H1 (cell line): ENCODE measurements at regions not wholly inside any gene's neighbourhood (a gene's known extent, or its start where the extent isn't known, plus 50 kb on each side); places are given as distances from the start of the nearest gene placed in this dataset.

Experiments used
- CTCF ChIA-PET: fragments of 300-600 bp; sonication (Branson Sonifier 250); formaldehyde crosslinking; loops from one replicate; lab custom pipeline; 2021; ENCODE audit not compliant: partially characterized antibody; lab: Charles Lee
- POLR2A ChIA-PET: fragments of 300-600 bp; sonication (Branson Sonifier 250); formaldehyde crosslinking; loops from one replicate; lab custom pipeline; 2021; ENCODE audit warnings: inconsistent platforms; ENCODE audit not compliant: partially characterized antibody; lab: Charles Lee
- DNase-seq, 2 experiments: peaks; one replicate each; pipeline versions ENCODE4 v3.0.0 to v3.0.0-alpha.2; 2010 to 2022; ENCODE audit warnings: low spot score in 2 of 2, low read depth in 1 of 2, mixed read lengths in 1 of 2
- FAIRE-seq: peaks from 2 replicates; lab custom pipeline; 2011; peaks lifted over from hg19 to GRCh38; lab: Jason Lieb, UNC
- H2AFZ ChIP-seq: 2 replicates; pipeline ENCODE4 v1.8.1; 2012; ENCODE audit warnings: low read length, inconsistent platforms
- H2AK5ac ChIP-seq: 2 replicates; pipeline ENCODE4 v1.6.1; 2013; ENCODE audit warnings: low read depth, low read length
- H2BK120ac ChIP-seq: replicated peaks from 2 replicates; pipeline ENCODE3; 2013; ENCODE audit warnings: low read depth, low read length, inconsistent platforms
- H2BK12ac ChIP-seq: 2 replicates; pipeline ENCODE4 v1.6.1; 2013; ENCODE audit warnings: low read depth, low read length
- H2BK15ac ChIP-seq: 2 replicates; pipeline ENCODE4 v1.6.1; 2013; ENCODE audit warnings: low read length
- H2BK20ac ChIP-seq: 2 replicates; pipeline ENCODE4 v1.6.1; 2013; ENCODE audit warnings: low read length
- H2BK5ac ChIP-seq: 2 replicates; pipeline ENCODE4 v1.6.1; 2013; ENCODE audit warnings: low read depth, low read length
- H3K14ac ChIP-seq: 2 replicates; pipeline ENCODE4 v1.6.1; 2013; ENCODE audit warnings: inconsistent platforms; ENCODE audit not compliant: insufficient read length
- H3K18ac ChIP-seq: 2 replicates; pipeline ENCODE4 v1.6.1; 2013; ENCODE audit warnings: low read length; ENCODE audit errors: extremely low read depth
- H3K23ac ChIP-seq: 2 replicates; pipeline ENCODE4 v1.6.1; 2013; ENCODE audit warnings: inconsistent platforms; ENCODE audit not compliant: insufficient read length
- H3K23me2 ChIP-seq: 2 replicates; pipeline ENCODE4 v1.6.1; 2013; ENCODE audit warnings: low read depth, low read length
- H3K27ac ChIP-seq: 2 replicates; pipeline ENCODE4 v1.6.1; 2011; ENCODE audit warnings: low read depth, low read length, inconsistent platforms
- H3K27me3 ChIP-seq, 4 experiments: replicated peaks in 1 of 4; 1 replicate in 1 of 4; 2 replicates in 3 of 4; pipeline versions ENCODE4 v1.6.1 to v1.8.1; 2011 to 2013; ENCODE audit warnings: low read length in 3 of 4, mild to moderate bottlenecking in 3 of 4, inconsistent platforms in 2 of 4, mixed read lengths in 2 of 4, moderate library complexity in 1 of 4; ENCODE audit not compliant: control insufficient read depth in 3 of 4, insufficient read depth in 3 of 4; ENCODE audit errors: extremely low read depth in 1 of 4
- H3K36me3 ChIP-seq, 4 experiments: 2 replicates each; pipeline versions ENCODE4 v1.6.1 to v1.8.1; 2011 to 2013; ENCODE audit warnings: mild to moderate bottlenecking in 4 of 4, low read length in 3 of 4, moderate library complexity in 2 of 4, control low read depth in 1 of 4, inconsistent platforms in 1 of 4; ENCODE audit not compliant: insufficient read depth in 4 of 4, control insufficient read depth in 2 of 4
- H3K4ac ChIP-seq: replicated peaks from 2 replicates; pipeline ENCODE3; 2013; ENCODE audit warnings: low read length, low read depth, mixed read lengths, inconsistent platforms; ENCODE audit not compliant: insufficient read length
- H3K4me1 ChIP-seq, 4 experiments: replicated peaks in 1 of 4; 1 replicate in 1 of 4; 2 replicates in 3 of 4; pipeline versions ENCODE4 v1.6.1 to v1.8.1; 2011 to 2013; ENCODE audit warnings: low read length in 3 of 4, inconsistent platforms in 2 of 4, mixed read lengths in 1 of 4; ENCODE audit not compliant: insufficient read depth in 4 of 4, control insufficient read depth in 3 of 4
- H3K4me2 ChIP-seq, 2 experiments: 2 replicates each; pipeline versions ENCODE4 v1.6.1 to v1.8.1; 2011 to 2013; ENCODE audit warnings: low read depth in 2 of 2, low read length in 2 of 2, control low read depth in 1 of 2, inconsistent platforms in 1 of 2, mild to moderate bottlenecking in 1 of 2; ENCODE audit not compliant: insufficient read depth in 1 of 2
- H3K4me3 ChIP-seq, 4 experiments: fragments of 200-600, 300-600 bp in 1 of 4; sonication (generic), shearing (Covaris generic), sonication (Bioruptor Twin) in 1 of 4; 2 replicates each; pipeline versions ENCODE4 v1.5.1 to v1.8.1; 2011 to 2016; ENCODE audit warnings: low read length in 4 of 4, low read depth in 3 of 4, control low read depth in 2 of 4, inconsistent platforms in 2 of 4, mild to moderate bottlenecking in 2 of 4, mixed read lengths in 1 of 4, moderate library complexity in 1 of 4; ENCODE audit not compliant: insufficient read depth in 2 of 4; ENCODE audit errors: extremely low read depth in 1 of 4
- H3K56ac ChIP-seq: replicated peaks from 2 replicates; pipeline ENCODE3; 2013; ENCODE audit warnings: low read depth, mild to moderate bottlenecking, mixed read lengths, low read length, inconsistent platforms; ENCODE audit not compliant: insufficient read length
- H3K79me1 ChIP-seq: 2 replicates; pipeline ENCODE4 v1.6.1; 2013; ENCODE audit warnings: low read depth, low read length, control low read depth
- H3K79me2 ChIP-seq, 2 experiments: 2 replicates each; pipeline versions ENCODE4 v1.6.1 to v1.8.1; 2012 to 2013; ENCODE audit warnings: low read length in 2 of 2, mild to moderate bottlenecking in 2 of 2, inconsistent platforms in 1 of 2; ENCODE audit not compliant: insufficient read depth in 2 of 2, control insufficient read depth in 1 of 2
- H3K9ac ChIP-seq, 4 experiments: replicated peaks in 1 of 4; 1 replicate in 1 of 4; 2 replicates in 3 of 4; pipeline versions ENCODE4 v1.6.1 to v1.8.1; 2011 to 2013; ENCODE audit warnings: low read depth in 3 of 4, low read length in 3 of 4, control low read depth in 2 of 4, mild to moderate bottlenecking in 2 of 4, moderate library complexity in 2 of 4, inconsistent platforms in 1 of 4; ENCODE audit errors: extremely low read depth in 1 of 4
- H3K9me3 ChIP-seq, 2 experiments: 2 replicates each; pipeline versions ENCODE4 v1.6.1 to v1.8.1; 2012 to 2013; ENCODE audit warnings: mild to moderate bottlenecking in 2 of 2, moderate library complexity in 2 of 2, control low read depth in 1 of 2, inconsistent platforms in 1 of 2, low read depth in 1 of 2, low read length in 1 of 2, mixed read lengths in 1 of 2; ENCODE audit not compliant: insufficient read depth in 2 of 2
- H4K20me1 ChIP-seq, 2 experiments: replicated peaks in 1 of 2; 2 replicates each; pipeline versions ENCODE3 to v1.8.1; 2011 to 2013; ENCODE audit warnings: inconsistent platforms in 2 of 2, low read length in 2 of 2, mild to moderate bottlenecking in 1 of 2; ENCODE audit not compliant: insufficient read depth in 2 of 2, control insufficient read depth in 1 of 2
- H4K5ac ChIP-seq: 2 replicates; pipeline ENCODE4 v1.6.1; 2013; ENCODE audit warnings: low read length, low read depth, mixed read lengths, inconsistent platforms; ENCODE audit not compliant: insufficient read length
- H4K8ac ChIP-seq: 2 replicates; pipeline ENCODE4 v1.8.0; 2013; ENCODE audit warnings: mild to moderate bottlenecking, moderate library complexity, low read length, inconsistent platforms; ENCODE audit not compliant: insufficient read depth; ENCODE audit errors: extremely low read depth
- H4K91ac ChIP-seq: replicated peaks from 2 replicates; pipeline ENCODE3; 2013; ENCODE audit warnings: low read length, mixed read lengths, inconsistent platforms; ENCODE audit not compliant: insufficient read length
- BCL11A ChIP-seq, 2 experiments: IDR thresholded peaks; one replicate each; pipeline ENCODE4 v1.6.1; 2011; ENCODE audit warnings: low read depth in 2 of 2, low read length in 2 of 2, mild to moderate bottlenecking in 2 of 2
- CBX5 ChIP-seq: fragments of 300-800, 300-1000 bp; sonication (generic); IDR thresholded peaks from 2 replicates; pipeline ENCODE4 v1.7.1; 2016; ENCODE audit warnings: antibody characterized with exemption, low read length, low read depth
- CTBP2 ChIP-seq: IDR thresholded peaks from 2 replicates; pipeline ENCODE4 v1.7.0; 2011; ENCODE audit warnings: borderline replicate concordance, mild to moderate bottlenecking, moderate library complexity, mixed read lengths, low read length; ENCODE audit not compliant: insufficient read depth, insufficient read length
- FOSL1 ChIP-seq: IDR thresholded peaks from 2 replicates; pipeline ENCODE4 v1.6.1; 2011; ENCODE audit warnings: mild to moderate bottlenecking, low read depth, low read length, moderate library complexity; ENCODE audit not compliant: insufficient read depth
- NRF1 ChIP-seq: IDR thresholded peaks from 2 replicates; pipeline ENCODE4 v1.6.1; 2011; ENCODE audit warnings: mild to moderate bottlenecking, low read depth, low read length, improper control_type of control experiment
- POLR2A ChIP-seq, 2 experiments: IDR thresholded peaks; 1 replicate in 1 of 2; 2 replicates in 1 of 2; pipeline ENCODE4 v1.6.1; 2011; ENCODE audit warnings: low read depth in 2 of 2, low read length in 2 of 2, mild to moderate bottlenecking in 2 of 2; ENCODE audit errors: control extremely low read depth in 1 of 2
- RXRA ChIP-seq: IDR thresholded peaks from 2 replicates; pipeline ENCODE4 v1.6.1; 2011; ENCODE audit warnings: low read depth, mild to moderate bottlenecking, low read length, moderate library complexity; ENCODE audit not compliant: insufficient read depth
- TAF1 ChIP-seq: IDR thresholded peaks from 2 replicates; pipeline ENCODE4 v1.6.1; 2011; ENCODE audit warnings: mild to moderate bottlenecking, low read depth, low read length
- TEAD4 ChIP-seq: IDR thresholded peaks from 2 replicates; pipeline ENCODE4 v1.6.1; 2012; ENCODE audit warnings: low read depth, low read length, inconsistent platforms, mixed read lengths
- WGBS, 2 experiments: shearing (Covaris generic) in 1 of 2; methylation state at CpG; one replicate each; pipeline versions ENCODE4 v1.1.6 to v1.1.7; 2013 to 2015; ENCODE audit warnings: low lambda C conversion rate in 2 of 2, mixed read lengths in 2 of 2, inconsistent platforms in 1 of 2, low coverage in 1 of 2, missing lambda C conversion rate in 1 of 2; ENCODE audit not compliant: insufficient replicate concordance in 2 of 2, insufficient coverage in 1 of 2, insufficient read length in 1 of 2; ENCODE audit errors: extremely low coverage in 1 of 2, missing lambda C conversion rate in 1 of 2; 5-methylcytosine and 5-hydroxymethylcytosine counted together
- TF ChIP-seq, protein P1 (sequence below): IDR thresholded peaks from 2 replicates; pipeline ENCODE4 v1.6.1; 2011; ENCODE audit warnings: low read length, improper control_type of control experiment
- TF ChIP-seq, protein P2 (sequence below): IDR thresholded peaks from 2 replicates; pipeline ENCODE4 v1.6.1; 2012; ENCODE audit warnings: inconsistent platforms

DNA sequence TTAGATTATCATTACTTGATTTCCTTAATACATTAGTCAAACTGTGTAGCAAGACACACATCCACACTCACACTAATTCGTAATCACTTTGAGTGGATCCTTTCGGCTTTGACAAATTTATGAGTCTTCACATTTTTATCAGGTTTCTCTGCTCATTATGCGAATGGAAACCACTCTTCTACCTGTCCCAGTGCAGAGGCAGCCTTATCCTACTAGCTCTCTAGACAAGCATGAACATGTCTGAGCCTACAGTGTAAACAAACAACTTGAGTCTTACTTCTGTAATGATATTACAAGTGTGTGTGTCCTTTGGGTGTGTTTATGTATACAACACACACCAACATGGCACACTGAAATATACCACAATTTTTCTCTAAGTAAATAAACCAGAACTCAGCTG is 361.9 kb upstream of the CHST9 start:
- H3K9me3 ChIP-seq = no peaks in the 10 kb centered on the region
- CTCF ChIA-PET = no interaction called here

More for the DNA sequence above, 361.9 kb upstream of the CHST9 start:
- DNase-seq (no peak), FAIRE-seq (no peak)
- Histone ChIP-seq H3K79me1 (no peaks in the 10 kb centered on the region), H4K91ac (no peak overlapping the region), H3K14ac (no peak overlapping the region), H3K27ac (no peak overlapping the region), H4K20me1 (no peaks in the 10 kb centered on the region), H3K4me1 (peaks cover 0 to 4% (median 1%) of the 10 kb centered on the region in 4 experiments; a peak in 2 of 7 replicates), H2AFZ (peak overlapping the region; percentile 82; the same call in 1 of the 2 replicates), H2BK20ac (no peak overlapping the region), H2BK5ac (no peak overlapping the region), H2AK5ac (no peak overlapping the region), H3K23ac (no peak overlapping the region)
- no peak for TF ChIP-seq CBX5
- TF ChIP-seq TEAD4 = no peak
- no peak for TF ChIP-seq NRF1
- TF ChIP-seq POLR2A (IDR thresholded peaks at IDR 0.05; ENCODE audit: control extremely low read depth in 1 of 2, low read depth in 2 of 2, low read length in 2 of 2) = no peak
- TF ChIP-seq TAF1 = no peak
- TF ChIP-seq BCL11A (IDR thresholded peaks at IDR 0.05; ENCODE audit: low read depth in 2 of 2, low read length in 2 of 2) = no peak
- no peak for TF ChIP-seq CTBP2
- TF ChIP-seq RXRA = no peak
- TF ChIP-seq, protein P1, sequence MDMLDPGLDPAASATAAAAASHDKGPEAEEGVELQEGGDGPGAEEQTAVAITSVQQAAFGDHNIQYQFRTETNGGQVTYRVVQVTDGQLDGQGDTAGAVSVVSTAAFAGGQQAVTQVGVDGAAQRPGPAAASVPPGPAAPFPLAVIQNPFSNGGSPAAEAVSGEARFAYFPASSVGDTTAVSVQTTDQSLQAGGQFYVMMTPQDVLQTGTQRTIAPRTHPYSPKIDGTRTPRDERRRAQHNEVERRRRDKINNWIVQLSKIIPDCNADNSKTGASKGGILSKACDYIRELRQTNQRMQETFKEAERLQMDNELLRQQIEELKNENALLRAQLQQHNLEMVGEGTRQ = no peak
- TF ChIP-seq, protein P2, sequence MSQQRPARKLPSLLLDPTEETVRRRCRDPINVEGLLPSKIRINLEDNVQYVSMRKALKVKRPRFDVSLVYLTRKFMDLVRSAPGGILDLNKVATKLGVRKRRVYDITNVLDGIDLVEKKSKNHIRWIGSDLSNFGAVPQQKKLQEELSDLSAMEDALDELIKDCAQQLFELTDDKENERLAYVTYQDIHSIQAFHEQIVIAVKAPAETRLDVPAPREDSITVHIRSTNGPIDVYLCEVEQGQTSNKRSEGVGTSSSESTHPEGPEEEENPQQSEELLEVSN = no peak
- no peak for TF ChIP-seq FOSL1
- TF ChIP-seq, all 59 proteins: peak for 0
- Histone ChIP-seq H3K23me2 (no peaks in the 10 kb centered on the region), H3K9ac (no peak overlapping the region), H3K4me2 (no peak overlapping the region), H3K4ac (no peak overlapping the region), H2BK15ac (no peak overlapping the region), H3K56ac (no peak overlapping the region), H3K36me3 (no peaks in the 10 kb centered on the region), H3K4me3 (no peak overlapping the region), H4K5ac (no peak overlapping the region), H3K79me2 (no peaks in the 10 kb centered on the region), H4K8ac (no peak overlapping the region), H2BK120ac (no peak overlapping the region), H2BK12ac (no peak overlapping the region), H3K18ac (no peak overlapping the region), H3K27me3 (no peaks in the 10 kb centered on the region)
- 93% methylated on average over 3 of the region's 3 CpGs; no CpG with 5 or more reads in 1 of the 2 experiments for WGBS, 2 experiments
- POLR2A ChIA-PET = no interaction called here
